Breast epithelium (tissue), 3 donors: ENCODE measurements at regions not wholly inside any gene's neighbourhood (a gene's known extent, or its start where the extent isn't known, plus 50 kb on each side); places are given as distances from the start of the nearest gene placed in this dataset.

Source experiments
- CTCF ChIP-seq, 3 donors: fragments of 450-650 bp; IDR thresholded peaks; one replicate each; pipeline ENCODE4 v1.5.1; 2016 to 2017; ENCODE audit warnings: antibody characterized with exemption in 3 of 3, mild to moderate bottlenecking in 3 of 3, moderate library complexity in 3 of 3
- POLR2A ChIP-seq: fragments of 450-650 bp; IDR thresholded peaks from one replicate; pipeline ENCODE4 v1.6.1; 2016; ENCODE audit warnings: antibody characterized with exemption, mild to moderate bottlenecking, moderate library complexity
- POLR2AphosphoS5 ChIP-seq, 3 donors: sonication (generic); formaldehyde crosslinking; IDR thresholded peaks; one replicate each; pipeline ENCODE4 v1.6.1; 2017; ENCODE audit warnings: antibody characterized with exemption in 3 of 3

GRCh38 chr10:45075826-45076380 is 75.2 kb downstream of the ZNF22 start:
- TF ChIP-seq CTCF (IDR thresholded peaks at IDR 0.05) (no peak), POLR2A (no peak), POLR2AphosphoS5 (IDR thresholded peaks at IDR 0.05) (no peak)
